ENCODE measurements at regions not wholly inside any gene's neighbourhood (a gene's known extent, or its start where the extent isn't known, plus 50 kb on each side); places are given as distances from the start of the nearest gene placed in this dataset.
"Not testable (repeated sequence)": the region's sequence is repeated elsewhere in the genome, so short reads cannot be mapped to it uniquely, and the experiment has no call there.

DNA sequence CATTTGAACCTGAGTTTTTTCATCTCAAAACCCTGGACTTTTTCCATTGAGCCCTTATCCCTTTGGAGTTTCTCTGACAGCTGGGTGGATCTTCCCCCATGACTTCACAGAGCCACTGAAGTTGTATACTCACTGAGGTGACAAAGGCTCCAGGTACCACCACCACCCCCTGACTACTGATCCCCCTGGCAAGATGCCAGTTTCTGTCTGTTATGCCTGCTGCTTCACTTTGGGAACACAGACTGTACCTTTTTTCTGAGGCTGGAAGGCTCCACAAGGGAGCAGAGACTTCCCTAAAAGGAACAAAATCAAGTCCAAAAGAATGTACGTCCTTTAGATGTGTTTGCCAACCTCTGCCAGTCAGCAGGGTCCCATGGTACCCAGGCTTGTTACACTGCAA lies 160.3 kb upstream of the JADE1 start:
- no peak for DNase-seq (ENCODE audit: low read depth)

GRCh38 chr4:128648021-128648420 lies 161.5 kb upstream of the JADE1 start:
- no peak for DNase-seq (ENCODE audit: low read depth)

GRCh38 chr4:128646893-128647292 lies 162.6 kb upstream of the JADE1 start:
- not testable (repeated sequence) for DNase-seq (ENCODE audit: low read depth)

DNA sequence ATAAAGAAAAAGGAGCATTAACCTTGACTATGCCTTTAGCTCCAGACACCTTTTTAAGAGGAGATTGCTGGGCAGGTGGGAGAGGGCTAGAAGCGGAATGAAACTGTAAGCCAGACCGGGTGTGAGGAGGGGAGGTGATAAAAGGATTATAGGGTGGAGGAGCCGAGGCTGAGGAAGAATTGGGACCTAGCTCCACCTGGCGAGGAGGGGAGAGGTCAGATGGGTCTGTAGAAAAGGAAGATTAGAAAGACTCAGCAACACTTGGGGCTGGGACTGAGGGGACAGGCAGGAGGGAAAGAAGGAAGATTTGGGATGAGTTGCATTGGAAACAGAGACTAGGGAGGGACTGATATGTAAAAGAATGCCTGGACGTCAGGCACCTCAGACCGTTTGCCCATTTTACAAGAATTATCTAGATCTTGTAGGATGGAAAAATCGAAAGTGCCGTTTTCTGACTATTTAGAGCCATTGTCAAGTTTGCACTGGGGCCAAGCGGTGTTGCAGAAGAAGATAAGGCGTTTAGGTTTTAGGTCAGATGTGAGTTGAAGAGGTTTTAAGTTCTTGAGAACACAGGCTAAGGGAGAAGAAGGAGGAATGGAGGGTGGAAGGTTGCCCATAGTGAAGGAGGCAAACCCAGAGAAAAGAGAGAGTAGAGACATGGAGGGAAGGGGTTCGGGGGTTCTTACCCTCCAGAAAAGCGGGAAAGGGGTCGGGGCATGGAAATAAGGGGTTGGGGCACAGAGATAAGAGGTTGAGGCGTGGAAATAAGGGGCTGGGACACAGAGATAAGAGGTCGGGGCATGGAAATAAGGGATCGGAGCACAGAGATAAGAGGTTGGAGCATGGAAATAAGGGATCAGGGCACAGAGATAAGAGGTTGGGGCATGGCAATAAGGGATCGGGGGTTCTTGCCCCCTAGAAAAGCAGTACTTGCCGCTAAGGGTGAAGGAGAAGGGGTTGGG lies 164.5 kb upstream of the JADE1 start:
- DNase-seq (ENCODE audit: low read depth), result not testable (repeated sequence)

- not testable (repeated sequence) for DNase-seq (ENCODE audit: low read depth)
Measured at GRCh38 chr4:128644107-128644506, 165.4 kb upstream of the JADE1 start.

GRCh38 chr4:128641566-128641965 lies 167.9 kb upstream of the JADE1 start:
- not testable (repeated sequence) for DNase-seq (ENCODE audit: low read depth)

- DNase-seq (ENCODE audit: low read depth), result no peak
Measured at GRCh38 chr4:128639541-128640270, 169.8 kb upstream of the JADE1 start.

DNA sequence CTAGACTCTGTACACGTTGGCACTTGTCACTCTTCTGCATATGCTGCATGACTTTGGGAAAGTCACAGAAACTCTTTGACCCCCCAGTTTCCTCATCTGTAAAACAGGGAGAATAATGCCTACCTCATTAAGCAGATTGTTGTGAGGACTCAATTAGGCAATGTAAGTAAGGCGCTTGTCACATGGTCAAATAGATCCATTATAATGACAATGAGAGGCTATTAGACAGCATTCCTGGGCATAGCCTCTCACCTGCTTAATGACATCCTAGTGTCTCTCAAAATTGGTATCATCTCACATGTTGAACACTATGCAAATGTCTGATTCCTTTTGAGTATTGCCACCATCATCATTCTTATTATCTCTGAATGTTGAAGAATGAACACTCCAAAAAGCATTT lies 172.6 kb upstream of the JADE1 start:
- no peak for DNase-seq (ENCODE audit: low read depth)

DNA sequence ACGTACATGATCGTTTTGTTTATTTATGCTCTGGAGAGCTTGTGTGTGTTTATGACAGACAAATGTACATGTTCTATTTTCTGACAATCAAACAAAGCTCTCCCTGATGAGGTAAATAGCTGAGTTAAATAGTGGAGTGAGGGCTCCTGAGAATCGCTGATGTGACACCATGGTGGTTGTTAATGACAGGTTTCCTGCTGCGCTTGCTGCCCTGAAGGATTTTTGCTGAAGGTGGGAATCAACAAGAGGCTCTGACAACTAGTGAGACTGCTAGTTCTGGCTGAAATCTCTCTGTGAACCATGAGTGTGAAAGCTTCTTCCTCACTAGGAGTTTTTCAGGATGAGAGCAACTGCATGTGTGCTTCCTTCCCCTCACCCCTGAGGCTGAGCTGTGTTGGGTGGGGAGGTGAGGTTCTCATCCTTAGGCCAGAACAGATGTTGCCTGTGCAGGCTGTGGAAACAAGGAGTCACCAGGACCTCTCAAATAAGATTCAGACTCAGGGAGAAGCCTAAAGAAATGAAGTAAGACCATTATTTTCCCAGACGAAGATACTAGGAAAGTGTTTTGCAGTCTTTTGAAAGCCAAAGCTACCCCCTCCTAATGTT lies 173.4 kb upstream of the JADE1 start:
- DNase-seq (ENCODE audit: low read depth), result no peak

DNA sequence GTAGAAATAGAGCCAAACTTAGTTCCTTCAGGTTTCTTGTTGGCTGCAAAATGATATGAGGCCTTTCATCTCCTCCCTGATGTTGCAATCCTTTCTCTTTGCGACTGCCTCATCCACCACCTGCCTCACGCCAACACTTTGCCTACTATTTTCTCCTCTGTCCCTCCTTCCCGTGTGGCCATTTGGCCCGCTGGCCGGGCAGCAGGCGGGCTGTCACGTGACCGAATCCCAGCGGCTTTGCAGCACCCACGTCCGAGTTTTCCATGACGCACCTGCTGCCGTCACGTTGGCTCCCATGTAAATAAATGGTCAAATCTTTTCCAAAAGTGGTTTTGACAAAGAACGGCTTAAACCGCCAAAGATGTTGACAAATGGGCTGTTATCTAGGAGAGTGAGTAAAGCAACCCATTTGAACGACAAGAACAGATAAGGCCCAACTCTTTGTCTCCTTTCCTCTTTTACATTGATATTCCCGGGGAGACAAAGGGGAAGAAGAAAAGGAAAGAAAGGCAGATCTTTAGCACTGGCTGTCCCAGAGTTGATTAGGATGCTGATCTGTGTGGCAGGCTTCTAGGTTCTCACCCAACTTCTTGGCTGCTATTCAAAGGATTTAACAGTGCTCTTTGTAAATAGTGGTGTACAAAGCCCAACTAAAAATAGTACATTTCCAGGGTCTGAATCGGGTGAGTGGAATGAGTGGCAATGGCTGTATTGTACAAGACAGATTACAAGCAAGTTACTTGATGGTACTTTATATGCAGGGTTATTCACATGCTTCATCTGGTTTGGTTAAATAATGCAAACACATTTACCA lies 174.2 kb upstream of the JADE1 start:
- DNase-seq (ENCODE audit: low read depth), result no peak

GRCh38 chr4:128633067-128633466 lies 176.4 kb upstream of the JADE1 start:
- no peak for DNase-seq (ENCODE audit: low read depth)

- DNase-seq (ENCODE audit: low read depth), result no peak
Measured at GRCh38 chr4:128630871-128631270, 178.6 kb upstream of the JADE1 start.

DNA sequence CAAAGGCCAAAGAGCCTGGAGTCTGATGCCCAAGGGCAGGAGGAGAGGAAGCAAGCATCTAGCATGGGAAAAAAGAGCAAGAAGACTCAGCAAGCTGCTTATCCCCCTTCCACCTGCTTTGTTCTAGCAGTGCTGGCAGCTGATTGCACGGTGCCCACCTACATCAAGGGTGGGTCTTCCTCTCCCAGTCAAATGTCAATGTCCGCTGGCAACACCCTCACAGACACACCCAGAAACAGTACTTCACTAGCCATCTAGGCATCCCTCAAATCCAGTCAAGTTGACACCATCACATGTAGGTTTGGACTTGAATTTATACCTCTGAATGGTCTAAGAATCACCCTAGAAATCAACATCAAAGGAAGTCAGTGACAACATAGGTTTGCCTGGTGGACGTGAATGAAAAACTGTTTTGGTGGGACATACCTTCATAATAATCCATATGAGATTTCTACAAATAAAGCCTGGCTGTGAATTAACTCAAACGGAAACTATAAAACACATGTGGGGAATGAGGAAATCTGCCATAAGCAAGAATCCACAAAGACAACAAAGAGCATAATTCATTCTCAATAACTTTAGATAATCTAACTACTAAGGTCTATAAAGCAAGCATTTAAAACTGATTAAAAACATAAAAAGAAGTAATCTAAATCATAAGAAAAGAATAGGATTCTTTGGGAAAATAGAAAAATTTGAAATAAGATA lies 185.8 kb upstream of the JADE1 start:
- no peak for DNase-seq (ENCODE audit: low read depth)

GRCh38 chr4:128620279-128620965 lies 189.1 kb upstream of the JADE1 start:
- DNase-seq (ENCODE audit: low read depth), result not testable (repeated sequence)

DNA sequence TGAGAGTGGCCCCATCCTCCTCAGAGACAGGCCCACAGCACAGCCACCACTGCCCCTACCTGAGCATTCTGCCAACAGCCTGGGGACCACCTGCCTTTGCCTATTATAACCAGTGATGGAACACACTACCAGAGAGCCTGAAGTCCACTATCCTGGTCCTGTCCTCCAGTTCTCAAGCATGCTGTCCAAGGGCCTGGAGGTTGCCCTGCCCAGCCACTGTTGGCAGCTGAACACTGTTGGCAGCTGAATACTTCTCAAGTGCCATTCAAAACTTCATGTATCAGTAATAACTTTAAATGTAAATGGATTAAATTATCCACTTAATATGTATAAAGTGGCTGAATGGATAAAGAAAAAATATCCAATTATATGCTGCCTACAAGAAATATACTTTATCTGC lies 194.3 kb upstream of the JADE1 start:
- no peak for DNase-seq (ENCODE audit: low read depth)

DNA sequence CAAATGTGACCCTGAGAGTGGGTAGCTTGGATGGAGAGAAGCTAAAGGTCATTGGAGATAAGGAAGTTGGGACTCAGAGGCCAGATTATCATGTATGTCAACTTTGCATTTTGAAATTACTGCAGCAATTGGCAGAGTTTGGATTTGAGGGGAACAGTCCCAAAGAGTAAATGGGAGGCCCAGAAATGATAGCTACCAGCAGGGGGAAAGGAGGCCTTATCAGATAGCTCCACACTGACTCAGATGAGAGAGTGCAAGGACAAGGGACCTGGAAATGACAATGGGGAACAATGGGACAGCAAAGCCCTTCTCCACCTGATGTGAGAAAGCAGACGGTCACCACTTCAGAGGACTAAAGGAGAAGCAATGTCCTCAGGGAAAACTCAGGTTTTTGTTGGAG lies 201.5 kb upstream of the JADE1 start:
- DNase-seq (ENCODE audit: low read depth), result no peak

DNA sequence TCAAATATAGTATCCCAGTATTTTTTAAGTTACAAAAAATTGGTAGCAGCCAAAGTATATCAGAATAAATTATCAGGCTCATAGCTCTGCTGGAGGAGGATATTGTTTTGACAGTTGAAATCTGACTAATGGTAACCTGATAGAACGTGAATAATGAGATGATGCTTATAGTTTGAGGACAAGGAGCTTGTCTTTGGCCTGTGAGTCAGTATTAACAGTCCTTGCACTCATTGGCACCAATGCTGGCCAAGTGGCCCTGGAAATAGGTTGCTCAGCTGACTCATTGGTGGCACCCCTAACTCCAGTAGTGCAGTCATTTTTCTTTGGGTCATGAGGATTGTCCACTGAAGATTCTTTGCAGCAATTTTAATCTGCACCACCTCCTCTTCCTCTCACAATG lies 203.3 kb upstream of the JADE1 start:
- DNase-seq (ENCODE audit: low read depth), result no peak

- DNase-seq (ENCODE audit: low read depth), result no peak
Measured at GRCh38 chr4:128604840-128605239, 204.7 kb upstream of the JADE1 start.

DNA sequence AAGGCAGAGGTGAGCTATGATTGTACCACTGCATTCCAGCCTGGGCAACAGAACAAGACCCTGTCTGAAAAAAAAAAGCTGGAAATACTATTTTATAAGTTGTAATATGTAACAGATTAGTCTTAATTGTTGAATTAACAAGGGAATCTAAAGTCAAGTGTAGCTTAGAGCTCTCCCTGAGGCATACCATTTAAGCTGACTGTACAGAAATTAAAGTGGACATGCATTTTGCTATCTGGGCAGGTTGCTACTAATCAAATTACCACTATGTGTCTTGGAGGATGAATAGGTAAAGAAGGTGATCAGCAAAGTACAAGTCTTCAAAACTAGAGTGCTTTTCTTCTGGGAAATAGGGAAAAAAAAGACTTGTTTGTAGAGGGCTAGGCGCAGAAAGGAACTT lies 205.3 kb upstream of the JADE1 start:
- no peak for DNase-seq (ENCODE audit: low read depth)

DNA sequence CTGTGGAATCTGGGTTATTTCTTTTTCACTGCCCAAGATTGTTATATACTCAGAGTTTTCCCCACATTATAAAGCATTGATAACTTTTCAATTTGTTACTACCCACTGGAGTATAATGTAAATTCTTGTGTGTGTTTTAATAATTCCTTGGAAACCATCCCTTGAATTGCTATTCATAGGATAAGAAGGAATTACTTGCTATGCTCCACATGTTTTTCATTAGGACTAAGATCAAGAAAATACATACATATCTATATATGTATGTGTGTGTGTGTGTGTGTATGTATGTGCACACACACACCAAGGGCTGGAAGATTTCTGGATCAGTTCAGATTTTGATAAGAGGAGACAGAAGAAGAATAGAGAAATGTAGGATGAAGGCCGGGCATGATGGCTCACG lies 206.4 kb upstream of the JADE1 start:
- no peak for DNase-seq (ENCODE audit: low read depth)

All from activated gamma-delta T cell treated with anti-CD3 and anti-CD28 coated beads, Interleukin-2, amount 50 U/mL, for 16 hours (primary cell).